Ishikawa (cell line): ENCODE measurements at regions not wholly inside any gene's neighbourhood (a gene's known extent, or its start where the extent isn't known, plus 50 kb on each side); places are given as distances from the start of the nearest gene placed in this dataset.

Experiments
- CEBPB ChIP-seq: IDR thresholded peaks from 2 replicates; pipeline ENCODE4 v1.6.1; 2012
- EP300 ChIP-seq: IDR thresholded peaks from 2 replicates; pipeline ENCODE4 v1.6.1; 2012; ENCODE audit warnings: borderline replicate concordance
- NFIC ChIP-seq: IDR thresholded peaks from 2 replicates; pipeline ENCODE4 v1.6.1; 2012
- TF ChIP-seq, protein P1 (sequence below): IDR thresholded peaks from 2 replicates; pipeline ENCODE4 v1.6.1; 2012; ENCODE audit warnings: low read depth, mild to moderate bottlenecking
- TF ChIP-seq, protein P2 (sequence below): IDR thresholded peaks from 2 replicates; pipeline ENCODE4 v1.6.1; 2012
- TF ChIP-seq, protein P3 (sequence below): IDR thresholded peaks from 2 replicates; pipeline ENCODE4 v1.6.1; 2012

DNA sequence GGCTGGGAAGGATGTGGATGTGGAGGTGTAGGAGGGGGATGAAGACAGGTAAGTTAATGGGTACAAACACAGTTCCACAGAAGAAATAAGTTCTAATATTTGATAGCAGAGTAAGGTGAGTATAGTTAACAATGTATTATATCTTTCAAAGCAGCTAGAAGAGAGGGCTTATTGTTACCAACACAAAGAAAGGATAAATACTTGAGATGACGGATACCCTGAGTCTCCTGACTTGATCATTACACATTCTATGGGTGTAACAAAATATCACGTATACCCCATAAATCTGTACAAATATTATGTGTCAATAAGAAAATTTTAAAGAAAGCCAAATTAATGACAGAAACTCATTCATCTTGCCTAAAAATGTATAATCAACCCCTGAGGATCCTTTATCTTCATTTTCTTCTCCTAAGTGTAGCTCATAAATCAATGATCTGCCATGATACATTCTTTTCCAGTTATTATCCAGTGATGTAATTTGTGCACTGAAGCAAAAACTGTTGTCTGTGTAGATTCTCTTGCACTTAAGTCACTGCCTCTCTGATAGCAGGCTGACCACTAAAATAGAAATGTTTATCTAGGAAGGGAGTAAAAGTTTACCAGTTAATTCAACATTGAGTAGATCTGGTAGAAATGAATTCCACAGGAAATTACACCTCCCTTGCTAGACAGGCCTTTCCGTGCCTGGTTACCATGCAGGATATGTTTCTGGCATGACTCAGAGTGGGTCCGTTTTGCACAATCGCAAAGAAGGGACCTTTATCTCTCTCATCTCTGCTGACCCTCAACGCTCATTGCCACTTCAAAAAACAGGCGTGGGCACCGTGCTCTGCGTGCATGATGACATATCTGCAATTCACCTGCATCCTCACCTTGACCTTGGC lies 249.7 kb upstream of the NCKAP5 start:
- TF ChIP-seq, protein P1, sequence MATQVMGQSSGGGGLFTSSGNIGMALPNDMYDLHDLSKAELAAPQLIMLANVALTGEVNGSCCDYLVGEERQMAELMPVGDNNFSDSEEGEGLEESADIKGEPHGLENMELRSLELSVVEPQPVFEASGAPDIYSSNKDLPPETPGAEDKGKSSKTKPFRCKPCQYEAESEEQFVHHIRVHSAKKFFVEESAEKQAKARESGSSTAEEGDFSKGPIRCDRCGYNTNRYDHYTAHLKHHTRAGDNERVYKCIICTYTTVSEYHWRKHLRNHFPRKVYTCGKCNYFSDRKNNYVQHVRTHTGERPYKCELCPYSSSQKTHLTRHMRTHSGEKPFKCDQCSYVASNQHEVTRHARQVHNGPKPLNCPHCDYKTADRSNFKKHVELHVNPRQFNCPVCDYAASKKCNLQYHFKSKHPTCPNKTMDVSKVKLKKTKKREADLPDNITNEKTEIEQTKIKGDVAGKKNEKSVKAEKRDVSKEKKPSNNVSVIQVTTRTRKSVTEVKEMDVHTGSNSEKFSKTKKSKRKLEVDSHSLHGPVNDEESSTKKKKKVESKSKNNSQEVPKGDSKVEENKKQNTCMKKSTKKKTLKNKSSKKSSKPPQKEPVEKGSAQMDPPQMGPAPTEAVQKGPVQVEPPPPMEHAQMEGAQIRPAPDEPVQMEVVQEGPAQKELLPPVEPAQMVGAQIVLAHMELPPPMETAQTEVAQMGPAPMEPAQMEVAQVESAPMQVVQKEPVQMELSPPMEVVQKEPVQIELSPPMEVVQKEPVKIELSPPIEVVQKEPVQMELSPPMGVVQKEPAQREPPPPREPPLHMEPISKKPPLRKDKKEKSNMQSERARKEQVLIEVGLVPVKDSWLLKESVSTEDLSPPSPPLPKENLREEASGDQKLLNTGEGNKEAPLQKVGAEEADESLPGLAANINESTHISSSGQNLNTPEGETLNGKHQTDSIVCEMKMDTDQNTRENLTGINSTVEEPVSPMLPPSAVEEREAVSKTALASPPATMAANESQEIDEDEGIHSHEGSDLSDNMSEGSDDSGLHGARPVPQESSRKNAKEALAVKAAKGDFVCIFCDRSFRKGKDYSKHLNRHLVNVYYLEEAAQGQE = no peak
- no peak for TF ChIP-seq EP300
- TF ChIP-seq CEBPB = no peak
- TF ChIP-seq, protein P2, sequence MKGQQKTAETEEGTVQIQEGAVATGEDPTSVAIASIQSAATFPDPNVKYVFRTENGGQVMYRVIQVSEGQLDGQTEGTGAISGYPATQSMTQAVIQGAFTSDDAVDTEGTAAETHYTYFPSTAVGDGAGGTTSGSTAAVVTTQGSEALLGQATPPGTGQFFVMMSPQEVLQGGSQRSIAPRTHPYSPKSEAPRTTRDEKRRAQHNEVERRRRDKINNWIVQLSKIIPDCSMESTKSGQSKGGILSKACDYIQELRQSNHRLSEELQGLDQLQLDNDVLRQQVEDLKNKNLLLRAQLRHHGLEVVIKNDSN = no peak
- TF ChIP-seq NFIC = no peak
- TF ChIP-seq, protein P3, sequence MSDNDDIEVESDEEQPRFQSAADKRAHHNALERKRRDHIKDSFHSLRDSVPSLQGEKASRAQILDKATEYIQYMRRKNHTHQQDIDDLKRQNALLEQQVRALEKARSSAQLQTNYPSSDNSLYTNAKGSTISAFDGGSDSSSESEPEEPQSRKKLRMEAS = no peak
